H1 (cell line): ENCODE measurements at regions not wholly inside any gene's neighbourhood (a gene's known extent, or its start where the extent isn't known, plus 50 kb on each side); places are given as distances from the start of the nearest gene placed in this dataset.
"Not testable (repeated sequence)": the region's sequence is repeated elsewhere in the genome, so short reads cannot be mapped to it uniquely, and the experiment has no call there.

ENCODE experiments used
- CTCF ChIA-PET: fragments of 300-600 bp; sonication (Branson Sonifier 250); formaldehyde crosslinking; loops from one replicate; lab custom pipeline; 2021; ENCODE audit not compliant: partially characterized antibody; lab: Charles Lee
- POLR2A ChIA-PET: fragments of 300-600 bp; sonication (Branson Sonifier 250); formaldehyde crosslinking; loops from one replicate; lab custom pipeline; 2021; ENCODE audit warnings: inconsistent platforms; ENCODE audit not compliant: partially characterized antibody; lab: Charles Lee
- DNase-seq, 2 experiments: peaks; one replicate each; pipeline versions ENCODE4 v3.0.0 to v3.0.0-alpha.2; 2010 to 2022; ENCODE audit warnings: low spot score in 2 of 2, low read depth in 1 of 2, mixed read lengths in 1 of 2
- FAIRE-seq: peaks from 2 replicates; lab custom pipeline; 2011; peaks lifted over from hg19 to GRCh38; lab: Jason Lieb, UNC
- H2AFZ ChIP-seq: 2 replicates; pipeline ENCODE4 v1.8.1; 2012; ENCODE audit warnings: low read length, inconsistent platforms
- H2AK5ac ChIP-seq: 2 replicates; pipeline ENCODE4 v1.6.1; 2013; ENCODE audit warnings: low read depth, low read length
- H2BK120ac ChIP-seq: replicated peaks from 2 replicates; pipeline ENCODE3; 2013; ENCODE audit warnings: low read depth, low read length, inconsistent platforms
- H2BK12ac ChIP-seq: 2 replicates; pipeline ENCODE4 v1.6.1; 2013; ENCODE audit warnings: low read depth, low read length
- H2BK15ac ChIP-seq: 2 replicates; pipeline ENCODE4 v1.6.1; 2013; ENCODE audit warnings: low read length
- H2BK20ac ChIP-seq: 2 replicates; pipeline ENCODE4 v1.6.1; 2013; ENCODE audit warnings: low read length
- H2BK5ac ChIP-seq: 2 replicates; pipeline ENCODE4 v1.6.1; 2013; ENCODE audit warnings: low read depth, low read length
- H3K14ac ChIP-seq: 2 replicates; pipeline ENCODE4 v1.6.1; 2013; ENCODE audit warnings: inconsistent platforms; ENCODE audit not compliant: insufficient read length
- H3K18ac ChIP-seq: 2 replicates; pipeline ENCODE4 v1.6.1; 2013; ENCODE audit warnings: low read length; ENCODE audit errors: extremely low read depth
- H3K23ac ChIP-seq: 2 replicates; pipeline ENCODE4 v1.6.1; 2013; ENCODE audit warnings: inconsistent platforms; ENCODE audit not compliant: insufficient read length
- H3K23me2 ChIP-seq: 2 replicates; pipeline ENCODE4 v1.6.1; 2013; ENCODE audit warnings: low read depth, low read length
- H3K27ac ChIP-seq: 2 replicates; pipeline ENCODE4 v1.6.1; 2011; ENCODE audit warnings: low read depth, low read length, inconsistent platforms
- H3K27me3 ChIP-seq, 4 experiments: replicated peaks in 1 of 4; 1 replicate in 1 of 4; 2 replicates in 3 of 4; pipeline versions ENCODE4 v1.6.1 to v1.8.1; 2011 to 2013; ENCODE audit warnings: low read length in 3 of 4, mild to moderate bottlenecking in 3 of 4, inconsistent platforms in 2 of 4, mixed read lengths in 2 of 4, moderate library complexity in 1 of 4; ENCODE audit not compliant: control insufficient read depth in 3 of 4, insufficient read depth in 3 of 4; ENCODE audit errors: extremely low read depth in 1 of 4
- H3K36me3 ChIP-seq, 4 experiments: 2 replicates each; pipeline versions ENCODE4 v1.6.1 to v1.8.1; 2011 to 2013; ENCODE audit warnings: mild to moderate bottlenecking in 4 of 4, low read length in 3 of 4, moderate library complexity in 2 of 4, control low read depth in 1 of 4, inconsistent platforms in 1 of 4; ENCODE audit not compliant: insufficient read depth in 4 of 4, control insufficient read depth in 2 of 4
- H3K4ac ChIP-seq: replicated peaks from 2 replicates; pipeline ENCODE3; 2013; ENCODE audit warnings: low read length, low read depth, mixed read lengths, inconsistent platforms; ENCODE audit not compliant: insufficient read length
- H3K4me1 ChIP-seq, 4 experiments: replicated peaks in 1 of 4; 1 replicate in 1 of 4; 2 replicates in 3 of 4; pipeline versions ENCODE4 v1.6.1 to v1.8.1; 2011 to 2013; ENCODE audit warnings: low read length in 3 of 4, inconsistent platforms in 2 of 4, mixed read lengths in 1 of 4; ENCODE audit not compliant: insufficient read depth in 4 of 4, control insufficient read depth in 3 of 4
- H3K4me2 ChIP-seq, 2 experiments: 2 replicates each; pipeline versions ENCODE4 v1.6.1 to v1.8.1; 2011 to 2013; ENCODE audit warnings: low read depth in 2 of 2, low read length in 2 of 2, control low read depth in 1 of 2, inconsistent platforms in 1 of 2, mild to moderate bottlenecking in 1 of 2; ENCODE audit not compliant: insufficient read depth in 1 of 2
- H3K4me3 ChIP-seq, 4 experiments: fragments of 200-600, 300-600 bp in 1 of 4; sonication (generic), shearing (Covaris generic), sonication (Bioruptor Twin) in 1 of 4; 2 replicates each; pipeline versions ENCODE4 v1.5.1 to v1.8.1; 2011 to 2016; ENCODE audit warnings: low read length in 4 of 4, low read depth in 3 of 4, control low read depth in 2 of 4, inconsistent platforms in 2 of 4, mild to moderate bottlenecking in 2 of 4, mixed read lengths in 1 of 4, moderate library complexity in 1 of 4; ENCODE audit not compliant: insufficient read depth in 2 of 4; ENCODE audit errors: extremely low read depth in 1 of 4
- H3K56ac ChIP-seq: replicated peaks from 2 replicates; pipeline ENCODE3; 2013; ENCODE audit warnings: low read depth, mild to moderate bottlenecking, mixed read lengths, low read length, inconsistent platforms; ENCODE audit not compliant: insufficient read length
- H3K79me1 ChIP-seq: 2 replicates; pipeline ENCODE4 v1.6.1; 2013; ENCODE audit warnings: low read depth, low read length, control low read depth
- H3K79me2 ChIP-seq, 2 experiments: 2 replicates each; pipeline versions ENCODE4 v1.6.1 to v1.8.1; 2012 to 2013; ENCODE audit warnings: low read length in 2 of 2, mild to moderate bottlenecking in 2 of 2, inconsistent platforms in 1 of 2; ENCODE audit not compliant: insufficient read depth in 2 of 2, control insufficient read depth in 1 of 2
- H3K9ac ChIP-seq, 4 experiments: replicated peaks in 1 of 4; 1 replicate in 1 of 4; 2 replicates in 3 of 4; pipeline versions ENCODE4 v1.6.1 to v1.8.1; 2011 to 2013; ENCODE audit warnings: low read depth in 3 of 4, low read length in 3 of 4, control low read depth in 2 of 4, mild to moderate bottlenecking in 2 of 4, moderate library complexity in 2 of 4, inconsistent platforms in 1 of 4; ENCODE audit errors: extremely low read depth in 1 of 4
- H3K9me3 ChIP-seq, 2 experiments: 2 replicates each; pipeline versions ENCODE4 v1.6.1 to v1.8.1; 2012 to 2013; ENCODE audit warnings: mild to moderate bottlenecking in 2 of 2, moderate library complexity in 2 of 2, control low read depth in 1 of 2, inconsistent platforms in 1 of 2, low read depth in 1 of 2, low read length in 1 of 2, mixed read lengths in 1 of 2; ENCODE audit not compliant: insufficient read depth in 2 of 2
- H4K20me1 ChIP-seq, 2 experiments: replicated peaks in 1 of 2; 2 replicates each; pipeline versions ENCODE3 to v1.8.1; 2011 to 2013; ENCODE audit warnings: inconsistent platforms in 2 of 2, low read length in 2 of 2, mild to moderate bottlenecking in 1 of 2; ENCODE audit not compliant: insufficient read depth in 2 of 2, control insufficient read depth in 1 of 2
- H4K5ac ChIP-seq: 2 replicates; pipeline ENCODE4 v1.6.1; 2013; ENCODE audit warnings: low read length, low read depth, mixed read lengths, inconsistent platforms; ENCODE audit not compliant: insufficient read length
- H4K8ac ChIP-seq: 2 replicates; pipeline ENCODE4 v1.8.0; 2013; ENCODE audit warnings: mild to moderate bottlenecking, moderate library complexity, low read length, inconsistent platforms; ENCODE audit not compliant: insufficient read depth; ENCODE audit errors: extremely low read depth
- H4K91ac ChIP-seq: replicated peaks from 2 replicates; pipeline ENCODE3; 2013; ENCODE audit warnings: low read length, mixed read lengths, inconsistent platforms; ENCODE audit not compliant: insufficient read length
- WGBS, 2 experiments: shearing (Covaris generic) in 1 of 2; methylation state at CpG; one replicate each; pipeline versions ENCODE4 v1.1.6 to v1.1.7; 2013 to 2015; ENCODE audit warnings: low lambda C conversion rate in 2 of 2, mixed read lengths in 2 of 2, inconsistent platforms in 1 of 2, low coverage in 1 of 2, missing lambda C conversion rate in 1 of 2; ENCODE audit not compliant: insufficient replicate concordance in 2 of 2, insufficient coverage in 1 of 2, insufficient read length in 1 of 2; ENCODE audit errors: extremely low coverage in 1 of 2, missing lambda C conversion rate in 1 of 2; 5-methylcytosine and 5-hydroxymethylcytosine counted together

DNA sequence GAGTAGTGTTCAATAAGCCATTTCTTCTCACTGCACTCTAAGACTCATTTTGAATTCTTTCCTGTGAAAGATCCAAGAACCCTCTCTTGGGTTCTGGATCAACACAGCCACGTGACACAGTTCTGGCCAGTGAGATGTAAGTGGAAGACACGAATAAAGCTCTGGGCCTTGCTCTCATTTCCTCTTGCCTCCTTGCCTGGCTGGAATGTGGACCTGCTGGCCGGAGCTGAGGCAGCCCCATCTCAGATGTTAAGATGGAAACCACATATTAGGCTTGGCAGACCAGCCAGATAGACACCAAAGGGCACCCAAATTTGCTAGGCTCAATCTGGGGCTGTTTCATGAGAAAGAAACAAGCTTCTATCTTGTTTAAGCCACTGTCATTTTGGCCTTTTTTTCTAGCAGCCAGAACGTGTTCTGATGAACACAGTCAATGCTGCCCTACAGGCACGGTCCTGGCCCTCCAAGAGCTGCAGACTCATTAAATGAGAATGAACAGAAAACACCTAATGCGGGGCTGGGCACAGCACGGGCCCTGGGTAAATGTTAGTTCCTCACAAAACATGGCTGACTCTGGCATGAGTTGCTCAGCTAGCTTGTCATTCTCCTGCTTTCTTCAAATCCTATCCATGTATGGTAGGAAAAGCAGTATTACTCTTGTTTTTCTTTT, 155.1 kb downstream of the OR4M2 start:
- H4K5ac ChIP-seq, H3K9ac ChIP-seq, H2BK5ac ChIP-seq, DNase-seq, POLR2A ChIA-PET, H3K56ac ChIP-seq, H3K27ac ChIP-seq, H4K91ac ChIP-seq, H3K27me3 ChIP-seq, H3K18ac ChIP-seq, H4K20me1 ChIP-seq, H3K14ac ChIP-seq, H2AFZ ChIP-seq, H3K79me1 ChIP-seq, H2BK12ac ChIP-seq, H3K23ac ChIP-seq, H3K4ac ChIP-seq, CTCF ChIA-PET, FAIRE-seq, H3K79me2 ChIP-seq, H3K4me3 ChIP-seq, H2BK20ac ChIP-seq, H3K4me1 ChIP-seq, H2AK5ac ChIP-seq, H3K36me3 ChIP-seq, H3K23me2 ChIP-seq, H2BK120ac ChIP-seq, H3K4me2 ChIP-seq, H4K8ac ChIP-seq, H2BK15ac ChIP-seq: not testable (repeated sequence)
- peaks cover 33 to 77% of the 10 kb centered on the region in 2 experiments for H3K9me3 ChIP-seq
- WGBS, 2 experiments: 45% methylated on average over 6 of the region's 7 CpGs; no CpG with 5 or more reads in 1 of the 2 experiments
